HG03175 (cell line): ENCODE measurements at regions not wholly inside any gene's neighbourhood (a gene's known extent, or its start where the extent isn't known, plus 50 kb on each side); places are given as distances from the start of the nearest gene placed in this dataset.

Experiments
- ATAC-seq: cut with Tn5 transposase; IDR thresholded peaks from one replicate; pipeline ENCODE4 v1.9.1; 2021; ENCODE audit warnings: mild to moderate bottlenecking, moderate library complexity; ENCODE audit not compliant: unreplicated experiment

DNA sequence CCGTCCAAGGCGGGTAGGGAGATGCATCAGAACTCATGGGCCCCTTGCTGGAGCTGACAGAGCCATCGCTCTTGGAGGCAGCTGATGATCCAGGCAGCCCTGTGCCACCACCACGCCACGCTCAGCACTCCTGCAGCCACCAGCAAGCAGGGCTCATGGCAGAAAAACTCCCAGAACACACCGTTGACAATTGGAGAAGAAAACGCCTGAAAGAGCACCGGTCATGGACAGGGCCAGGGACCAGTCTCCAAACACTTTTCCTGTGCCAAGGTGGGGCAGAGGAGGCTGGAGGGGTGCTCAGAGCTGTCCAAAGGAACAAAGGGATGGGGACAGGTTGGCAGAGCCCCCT is 132.2 kb downstream of the FOXL1 start:
- no peak for ATAC-seq

DNA sequence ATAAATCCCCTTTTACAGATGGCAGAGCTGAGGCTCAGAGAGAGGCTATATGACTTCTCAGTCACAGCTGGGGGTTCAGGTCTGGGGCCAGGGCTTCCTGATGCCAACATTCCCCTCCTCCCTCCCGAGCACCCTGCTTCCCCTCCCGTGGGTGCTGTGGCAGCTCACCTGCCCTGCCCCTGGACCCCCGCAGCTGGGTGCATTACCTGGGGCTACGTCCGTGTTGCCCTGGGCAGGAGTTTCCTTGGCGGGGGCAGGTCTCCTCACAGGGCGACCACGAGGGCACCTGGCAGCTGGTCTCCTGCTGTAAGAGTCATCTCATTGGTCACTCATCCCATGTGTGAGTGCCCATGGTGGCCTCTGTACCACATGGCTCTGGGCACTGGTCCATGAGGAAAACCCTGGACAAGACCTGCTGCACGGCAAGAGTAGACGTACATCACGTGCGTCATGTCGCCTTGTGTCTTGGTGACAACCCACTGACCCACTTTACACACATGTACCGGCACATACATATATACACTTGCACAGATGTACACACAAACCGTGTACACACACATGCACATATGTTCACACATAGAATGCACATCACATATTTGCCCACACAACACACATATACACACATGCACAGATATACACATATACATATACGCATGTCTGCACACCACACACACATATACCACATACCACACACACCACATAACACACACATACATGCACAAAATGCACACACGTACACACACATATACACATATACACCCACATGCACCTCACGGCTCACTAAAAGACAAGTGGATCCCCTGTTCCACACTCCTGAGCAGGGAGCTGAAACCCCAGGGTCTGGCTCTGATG is 134.0 kb downstream of the FOXL1 start:
- ATAC-seq: no peak

DNA sequence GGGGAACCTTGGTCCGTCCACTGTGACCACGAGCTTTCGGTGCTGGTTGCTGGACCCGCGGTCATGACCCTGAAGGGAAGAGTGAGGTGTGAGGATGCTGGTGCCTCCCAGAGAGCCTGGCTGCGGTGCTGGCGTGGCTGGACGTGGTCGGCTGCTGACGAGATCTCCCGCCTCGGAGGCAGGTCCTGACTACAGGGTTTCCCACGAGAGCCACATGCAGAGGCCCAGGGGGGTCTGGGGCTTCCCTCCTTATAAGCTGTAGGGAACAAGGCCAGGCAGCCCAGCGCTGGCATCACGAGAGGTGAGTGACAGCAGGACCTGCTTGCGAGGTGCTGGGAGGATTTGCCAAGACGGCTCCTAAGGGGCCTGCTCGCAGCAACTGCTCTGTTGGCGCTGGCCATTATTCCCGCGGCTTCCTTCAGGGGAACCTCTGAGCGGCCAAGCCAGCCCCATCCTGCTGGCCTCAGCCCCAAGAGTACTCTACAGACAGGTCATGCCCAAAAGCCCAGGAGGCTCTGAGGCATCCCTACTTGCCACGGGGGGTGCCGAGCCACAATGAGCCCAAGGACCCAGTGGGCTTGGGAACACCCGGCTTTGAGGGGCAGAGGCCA is 134.8 kb downstream of the FOXL1 start:
- ATAC-seq: no peak

GRCh38 chr16:86714166-86714565 is 135.8 kb downstream of the FOXL1 start:
- ATAC-seq: no peak

DNA sequence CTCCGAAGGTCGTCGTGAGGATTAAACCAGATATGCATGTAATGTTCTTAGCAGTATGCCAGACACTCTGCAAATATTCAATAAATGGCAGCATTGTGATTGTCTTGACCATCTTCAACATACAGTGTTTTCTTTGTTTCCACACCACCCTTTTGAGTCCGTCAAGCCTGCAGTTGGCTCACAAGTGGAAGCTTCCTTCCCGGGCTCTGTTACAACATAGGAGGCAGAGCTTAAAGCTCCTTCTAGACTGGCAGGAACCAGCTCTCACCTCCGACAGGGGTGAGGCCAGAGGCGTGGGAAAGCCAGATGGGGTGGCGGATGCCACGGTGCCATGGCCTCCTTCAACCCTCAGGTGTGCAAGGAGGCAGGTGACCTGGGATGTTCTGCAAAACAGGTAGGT is 138.3 kb downstream of the FOXL1 start:
- ATAC-seq: no peak

DNA sequence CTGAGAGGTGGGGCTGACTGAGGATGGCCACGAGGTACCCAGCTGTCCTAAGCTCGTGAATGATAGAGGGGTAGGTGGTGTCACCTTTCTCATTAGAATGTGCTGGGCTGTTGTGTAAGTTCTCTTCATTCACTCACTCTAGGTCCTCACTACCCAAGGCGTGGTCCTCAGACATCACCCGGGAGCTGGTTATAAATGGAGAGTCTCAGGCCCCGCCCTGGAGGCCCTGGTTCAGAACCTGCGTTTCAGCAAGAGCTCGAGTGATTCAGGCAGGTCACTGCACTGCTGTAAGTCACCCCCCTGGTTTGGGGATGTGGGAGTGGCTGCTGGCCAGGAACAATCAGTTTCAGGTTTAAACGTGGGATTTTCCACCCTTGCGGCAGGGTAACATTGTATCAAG is 139.8 kb downstream of the FOXL1 start:
- ATAC-seq: no peak

DNA sequence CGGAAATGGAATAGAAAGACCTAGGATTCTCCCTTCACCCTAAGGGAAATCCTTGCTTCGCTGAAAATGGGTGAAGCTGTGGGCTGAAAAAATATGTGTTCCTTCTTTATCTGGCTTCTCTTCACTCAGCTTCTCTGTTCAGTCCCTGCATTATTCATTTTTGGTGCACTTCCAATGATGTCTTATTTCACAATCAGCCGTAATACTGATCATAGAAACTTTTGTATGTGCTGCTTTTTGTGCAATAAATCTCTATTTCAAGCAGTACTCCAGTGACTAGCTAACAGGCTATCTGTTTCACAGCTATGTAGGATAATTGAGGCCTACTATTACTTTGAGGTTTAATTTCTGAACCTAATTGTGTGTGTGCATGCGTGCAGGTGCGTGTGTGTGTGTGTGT is 144.6 kb downstream of the FOXL1 start:
- ATAC-seq: no peak

DNA sequence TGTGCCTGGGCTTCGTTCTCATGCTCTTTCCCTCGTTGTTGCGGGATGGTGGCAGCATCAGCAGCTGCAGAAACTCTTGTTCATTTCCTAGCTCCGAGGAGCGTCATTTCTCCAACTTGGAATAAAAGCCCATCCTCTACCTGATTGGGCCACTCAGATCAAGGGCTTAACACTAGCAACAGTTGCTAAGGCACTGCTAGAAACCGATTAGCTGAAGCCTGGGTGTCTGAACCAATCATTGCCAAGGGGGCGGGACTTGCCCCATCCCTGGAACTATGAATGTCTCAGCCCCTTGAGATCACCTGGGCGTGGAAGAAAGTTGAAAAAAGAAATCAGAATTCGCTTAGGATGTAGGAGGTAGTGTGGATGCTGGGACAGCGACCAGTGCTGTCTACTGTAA is 145.3 kb downstream of the FOXL1 start:
- ATAC-seq: no peak

GRCh38 chr16:86725401-86725800 is 147.1 kb downstream of the FOXL1 start:
- no peak for ATAC-seq

GRCh38 chr16:86726340-86726739 is 148.0 kb downstream of the FOXL1 start:
- ATAC-seq: no peak

- ATAC-seq: no peak
Measured at GRCh38 chr16:86727131-86727530, 148.8 kb downstream of the FOXL1 start.

DNA sequence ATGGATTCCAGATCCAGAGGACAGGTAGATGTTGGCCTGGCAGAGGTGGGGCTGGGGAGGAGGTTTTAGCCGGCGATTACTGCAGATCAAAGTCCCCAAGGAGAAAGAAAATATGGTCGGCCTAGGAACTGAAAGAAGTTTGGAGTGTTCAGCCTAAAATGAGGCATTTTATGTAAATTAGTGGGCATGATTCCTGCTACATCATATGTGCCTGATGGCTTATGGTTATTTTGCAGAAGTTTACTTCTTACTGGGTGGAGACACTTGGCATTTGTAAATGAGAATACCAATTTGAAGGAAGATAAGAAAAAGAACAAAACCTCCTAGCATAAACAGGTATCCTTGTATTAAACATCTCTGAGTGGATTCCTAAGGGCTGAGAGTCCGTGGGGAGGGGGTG is 149.3 kb downstream of the FOXL1 start:
- no peak for ATAC-seq

DNA sequence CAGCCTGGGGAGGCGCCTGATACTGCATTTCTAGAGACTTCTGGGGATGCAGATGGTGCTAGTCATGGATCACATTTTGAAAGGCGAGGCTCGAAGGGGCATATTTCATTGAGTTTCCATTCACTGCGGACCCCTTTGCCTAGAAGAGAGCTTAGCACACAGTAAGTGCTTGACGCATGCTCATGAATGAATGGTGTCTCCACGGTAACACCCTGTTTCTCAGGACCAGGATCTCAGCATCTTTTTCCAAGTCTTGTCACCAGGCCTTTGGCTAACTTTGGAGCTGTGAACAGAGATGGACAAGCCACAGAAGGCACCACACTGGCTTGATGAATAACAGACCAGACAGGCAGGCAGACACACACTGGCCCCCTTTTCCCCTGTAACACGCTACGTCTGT is 151.3 kb downstream of the FOXL1 start:
- ATAC-seq: no peak

- ATAC-seq: no peak
Measured at GRCh38 chr16:86730086-86730485, 151.7 kb downstream of the FOXL1 start.

DNA sequence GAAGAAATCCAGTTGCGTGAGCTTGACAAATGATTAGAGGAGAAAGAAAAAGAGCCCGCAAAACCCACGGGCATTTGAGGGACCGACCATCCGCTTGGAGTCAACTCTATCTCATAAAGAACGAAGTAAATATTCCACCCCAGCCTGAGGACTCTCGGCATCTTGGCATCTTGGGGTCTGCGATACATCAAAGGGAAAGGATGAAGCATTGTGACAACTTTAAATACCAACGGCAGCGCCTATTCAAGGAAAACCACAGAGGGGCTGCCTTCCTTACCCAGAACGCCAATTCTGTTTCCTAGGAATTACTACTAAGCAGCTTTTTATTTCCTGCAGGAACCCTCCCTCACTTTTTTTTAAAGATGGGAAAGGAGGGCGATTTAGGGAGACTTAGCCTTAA is 152.2 kb downstream of the FOXL1 start:
- no peak for ATAC-seq

DNA sequence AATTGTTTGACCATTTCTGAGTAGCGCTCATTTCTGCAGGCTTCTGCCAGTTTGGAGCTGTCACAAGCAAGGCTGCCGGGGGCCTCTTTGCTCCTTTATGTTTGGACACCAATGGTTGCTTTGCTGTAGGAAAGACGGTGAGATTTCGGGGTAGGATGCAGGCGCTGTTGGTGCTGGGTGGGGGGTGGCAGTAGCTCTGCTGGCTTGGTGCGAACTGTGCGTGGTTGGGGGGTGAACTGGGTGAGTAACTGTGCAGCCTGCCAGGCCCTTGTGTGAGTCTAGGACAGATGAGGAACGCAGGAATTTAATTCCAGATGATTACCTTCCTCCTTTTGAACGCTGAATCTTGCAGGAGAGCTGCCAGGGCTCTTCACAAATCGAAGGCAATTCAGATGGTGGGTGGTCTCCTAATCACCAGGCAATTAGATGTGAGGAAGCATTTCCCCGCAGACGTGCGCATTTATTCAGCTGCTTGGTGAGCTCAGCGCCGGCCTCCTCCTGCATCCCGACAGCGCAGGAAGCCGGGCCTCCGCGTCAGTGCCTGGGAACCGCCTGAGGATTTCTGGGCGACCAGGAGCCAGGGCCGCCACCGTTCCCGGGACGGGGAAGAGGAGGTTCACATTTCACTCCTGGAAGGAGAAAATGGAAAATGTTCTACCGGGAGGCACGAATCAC is 154.4 kb downstream of the FOXL1 start:
- no peak for ATAC-seq

DNA sequence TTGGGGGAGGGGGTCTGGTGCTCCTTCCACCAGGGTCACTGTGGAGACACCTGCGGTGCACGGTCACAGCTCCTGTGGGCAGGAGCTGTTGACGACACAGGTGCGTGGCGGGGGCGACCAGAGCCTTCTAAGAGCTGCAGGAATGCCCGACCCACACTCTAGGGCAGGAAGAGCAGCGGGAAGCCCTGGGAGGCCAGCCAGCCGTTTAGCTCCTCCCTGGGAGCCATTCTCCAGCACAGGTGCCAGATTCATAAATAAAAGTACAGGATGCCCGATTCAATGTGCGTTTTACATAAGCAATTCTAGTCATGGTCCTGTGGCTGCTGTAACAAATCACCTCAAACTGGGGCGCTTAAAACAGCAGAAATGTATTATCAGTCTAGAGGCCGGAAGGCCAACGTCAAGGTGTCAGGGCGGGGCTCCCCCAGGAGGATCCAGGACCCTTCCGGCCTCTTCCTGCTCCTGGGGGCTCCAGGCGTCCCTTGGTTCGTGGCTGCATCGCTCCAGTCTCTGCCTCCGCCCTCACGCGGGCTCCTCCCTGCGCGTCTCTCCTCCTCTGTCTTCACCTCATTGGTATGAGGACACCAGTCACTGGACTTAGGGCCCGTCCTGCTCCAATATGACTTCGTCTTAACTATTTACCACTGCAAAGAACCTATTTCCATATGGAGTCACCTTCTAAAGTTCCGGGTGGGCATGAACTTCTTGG is 155.4 kb downstream of the FOXL1 start:
- ATAC-seq: no peak

DNA sequence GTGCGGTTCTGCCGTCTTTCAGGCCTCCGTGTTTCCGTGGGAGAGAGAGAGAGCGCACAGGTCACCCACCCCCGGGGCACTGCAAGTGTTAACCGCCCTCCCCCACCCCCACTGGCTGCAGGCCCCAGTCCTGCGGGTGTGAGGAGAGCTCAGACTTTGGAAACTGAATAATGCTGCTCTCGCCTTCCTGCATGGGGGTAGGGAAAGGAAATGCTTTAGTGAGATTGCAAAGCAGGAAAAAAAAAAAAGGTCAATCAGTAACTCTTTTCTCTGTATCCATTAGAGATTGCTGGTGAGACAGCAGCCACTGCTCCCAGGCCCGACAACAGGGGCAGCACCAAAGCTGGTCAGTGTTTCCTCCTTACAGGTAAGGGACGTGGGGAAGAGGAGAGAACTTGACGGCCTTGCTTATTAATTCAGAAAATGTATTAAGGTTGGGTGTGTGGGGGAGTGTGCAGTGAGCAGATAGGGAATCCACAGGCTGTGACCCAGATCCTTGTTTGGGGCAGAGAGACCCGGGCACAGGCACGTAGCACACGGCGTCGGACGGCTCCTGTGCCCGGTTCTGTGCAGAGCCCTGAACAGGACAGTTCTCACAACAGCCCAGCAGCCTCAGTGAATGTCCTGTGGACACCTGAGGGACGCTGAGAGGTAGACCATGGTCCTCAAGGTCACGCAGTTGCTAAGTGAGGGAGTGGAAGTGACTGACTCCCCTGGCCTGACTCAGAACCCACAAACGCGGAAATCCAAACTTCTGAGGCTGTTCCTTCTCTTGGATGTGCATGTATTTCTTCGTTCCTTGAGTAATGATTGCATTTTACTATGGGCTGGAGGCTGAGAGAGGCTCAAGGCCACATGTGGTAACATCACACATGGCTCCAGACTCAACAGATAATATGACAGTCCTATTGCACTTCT is 156.5 kb downstream of the FOXL1 start:
- no peak for ATAC-seq

DNA sequence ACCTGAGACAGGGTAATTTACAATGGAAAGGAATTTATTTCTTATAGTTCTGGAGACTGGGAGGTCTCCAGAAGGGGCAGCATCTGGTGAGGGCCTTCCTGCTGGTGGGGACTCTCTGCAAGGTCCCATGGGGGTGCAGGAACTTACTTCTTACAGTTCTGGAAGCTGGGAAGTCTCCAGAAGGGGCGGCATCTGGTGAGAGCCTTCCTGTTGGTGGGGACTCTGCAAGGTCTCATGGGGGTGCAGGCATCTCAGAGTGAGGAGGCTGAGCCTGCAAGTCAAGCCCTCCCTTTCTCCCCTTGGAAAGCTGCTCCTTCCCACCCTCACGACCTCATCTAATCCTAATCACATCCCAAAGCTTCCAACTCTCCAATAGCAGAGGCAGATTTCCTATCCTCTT is 157.4 kb downstream of the FOXL1 start:
- ATAC-seq: no peak

DNA sequence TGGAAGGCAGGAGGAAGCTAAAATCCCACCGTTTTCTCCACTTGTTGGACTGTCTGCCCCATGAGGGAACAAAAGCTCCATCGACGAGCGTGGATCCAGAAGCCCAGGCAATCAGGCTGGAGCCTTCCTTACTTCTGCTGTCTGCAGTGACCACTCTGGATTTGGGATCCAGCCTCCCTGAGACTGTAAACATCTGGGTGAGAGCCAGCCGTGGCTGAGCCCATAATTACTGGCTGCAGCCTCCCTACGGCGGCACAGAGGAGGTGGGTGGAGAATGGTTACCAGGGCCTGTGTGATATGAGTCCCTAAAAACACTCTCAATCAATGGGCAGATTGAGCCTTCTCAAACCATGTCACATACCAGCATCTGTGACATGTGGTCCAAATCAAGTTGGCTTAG is 158.2 kb downstream of the FOXL1 start:
- no peak for ATAC-seq

- ATAC-seq: no peak
Measured at GRCh38 chr16:86737083-86737482, 158.7 kb downstream of the FOXL1 start.
